Transverse colon (tissue), 4 donors: ENCODE measurements at regions not wholly inside any gene's neighbourhood (a gene's known extent, or its start where the extent isn't known, plus 50 kb on each side); places are given as distances from the start of the nearest gene placed in this dataset.
"Not testable (repeated sequence)": the region's sequence is repeated elsewhere in the genome, so short reads cannot be mapped to it uniquely, and the experiment has no call there.

ENCODE experiments used
- CTCF ChIP-seq, 5 experiments: fragments of 200-600 bp in 3 of 5; fragments of 450-650 bp in 2 of 5; sonication (generic) in 3 of 5; IDR thresholded peaks; 1 replicate in 2 of 5; 2 replicates in 3 of 5; pipeline ENCODE4 v1.5.1; 2016 to 2017; ENCODE audit warnings: antibody characterized with exemption in 5 of 5, inconsistent platforms in 3 of 5, mild to moderate bottlenecking in 2 of 5, moderate library complexity in 1 of 5
- POLR2A ChIP-seq: fragments of 450-650 bp; IDR thresholded peaks from one replicate; pipeline ENCODE4 v1.6.1; 2016; ENCODE audit warnings: antibody characterized with exemption, mild to moderate bottlenecking, moderate library complexity
- POLR2AphosphoS5 ChIP-seq, 3 donors: sonication (generic); formaldehyde crosslinking; IDR thresholded peaks; one replicate each; pipeline ENCODE4 v1.6.1; 2016; ENCODE audit warnings: antibody characterized with exemption in 3 of 3

GRCh38 chr6:55124241-55124640 lies 50.1 kb upstream of the HCRTR2 start:
- not testable (repeated sequence) for TF ChIP-seq CTCF (IDR thresholded peaks at IDR 0.05); POLR2A; POLR2AphosphoS5 (IDR thresholded peaks at IDR 0.05)
